IPS-18c (cell line): ENCODE measurements at regions not wholly inside any gene's neighbourhood (a gene's known extent, or its start where the extent isn't known, plus 50 kb on each side); places are given as distances from the start of the nearest gene placed in this dataset.

ENCODE experiments used
- H3K4me3 ChIP-seq: 2 replicates; pipeline ENCODE4 v1.7.0; 2013; ENCODE audit warnings: low read depth, mild to moderate bottlenecking, low read length, moderate library complexity; ENCODE audit not compliant: insufficient read depth
- H3K9me3 ChIP-seq: one replicate; pipeline ENCODE4 v1.6.1; 2013; ENCODE audit warnings: mild to moderate bottlenecking, low read length, moderate library complexity; ENCODE audit not compliant: control insufficient read depth, insufficient read depth

DNA sequence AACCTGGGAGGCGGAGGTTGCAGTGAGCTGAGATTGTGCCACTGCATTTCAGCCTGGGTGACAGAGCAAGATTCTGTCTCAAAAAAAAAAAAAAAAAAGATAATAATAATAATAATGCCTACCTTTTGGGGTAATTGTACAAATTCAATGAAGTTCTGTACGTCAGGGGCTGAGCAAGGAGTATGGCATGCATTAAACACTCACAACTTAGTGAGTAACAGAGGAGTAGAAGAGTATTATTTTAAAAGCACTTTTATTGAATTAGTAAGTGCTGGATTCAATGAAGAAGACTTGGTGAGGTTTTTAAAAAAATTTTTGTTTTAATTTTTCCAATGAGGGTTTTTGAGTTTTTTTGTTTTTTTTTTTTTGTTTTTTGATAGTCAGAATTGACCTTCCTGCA is 783.6 kb upstream of the TBX3 start:
- Histone ChIP-seq H3K9me3 (no peaks in the 10 kb centered on the region), H3K4me3 (no peak overlapping the region)

DNA sequence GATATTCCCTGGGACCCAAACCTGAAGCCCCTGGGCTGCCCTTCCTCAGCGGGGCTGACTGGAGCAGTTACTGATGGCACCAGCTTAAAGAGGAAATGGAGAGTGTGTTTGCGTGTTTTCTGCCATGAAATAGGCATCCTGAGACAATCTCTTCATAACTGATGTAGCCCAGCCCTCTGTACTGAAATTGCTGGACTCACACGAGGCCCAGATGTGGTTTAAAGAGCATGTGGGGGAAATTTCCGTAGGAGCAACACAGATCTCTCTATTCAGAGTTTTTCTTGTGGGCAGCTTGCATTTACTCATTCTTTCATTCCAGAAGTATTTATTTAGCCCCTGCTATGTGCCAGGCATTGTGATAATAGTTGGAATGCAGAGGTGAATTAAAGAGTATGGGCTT is 782.1 kb upstream of the TBX3 start:
- H3K9me3 ChIP-seq, result no peaks in the 10 kb centered on the region
- H3K4me3 ChIP-seq, result no peak overlapping the region

DNA sequence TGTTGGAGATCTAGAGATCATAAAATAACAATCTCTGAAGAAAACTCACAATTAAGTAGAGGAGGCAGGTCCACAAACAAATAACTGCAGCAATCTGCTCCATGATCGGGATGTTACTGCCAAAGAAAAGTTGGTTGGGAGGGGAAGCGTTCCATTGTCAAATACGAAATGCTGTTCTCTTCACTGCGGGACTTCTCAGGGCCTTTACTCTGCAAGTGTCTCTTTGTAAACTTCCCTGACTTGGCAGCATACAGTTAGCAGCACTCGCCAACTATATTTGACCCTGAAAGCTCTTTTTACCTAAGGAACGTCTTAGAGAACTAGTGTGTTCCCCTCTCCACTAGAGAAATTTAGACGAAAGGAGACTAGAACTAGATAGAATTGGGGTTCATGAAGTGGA is 780.7 kb upstream of the TBX3 start:
- no peaks in the 10 kb centered on the region for H3K9me3 ChIP-seq
- no peak overlapping the region for H3K4me3 ChIP-seq

DNA sequence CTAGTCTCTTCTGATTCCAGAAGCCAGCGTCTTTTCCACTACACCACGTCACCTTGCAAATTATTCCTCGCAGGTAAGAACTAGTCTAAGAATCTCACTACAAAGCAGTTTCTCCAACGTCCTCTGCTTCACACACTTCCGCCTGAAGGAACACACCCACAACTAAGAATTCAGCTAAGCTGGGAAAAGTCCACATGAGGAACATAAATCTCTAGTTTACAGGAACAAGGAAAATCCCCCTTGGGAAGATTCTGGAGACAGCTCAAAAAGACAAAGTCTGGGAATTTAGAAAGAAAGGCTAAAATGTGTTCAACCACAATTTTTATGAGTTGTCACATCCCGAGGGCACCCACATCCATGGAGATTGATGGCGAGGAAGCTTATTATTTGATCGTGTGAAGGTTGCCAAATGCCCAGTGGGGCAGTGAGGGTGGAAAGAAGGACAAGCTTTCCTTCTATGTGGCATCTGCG is 780.2 kb upstream of the TBX3 start:
- Histone ChIP-seq H3K4me3 (no peak overlapping the region), H3K9me3 (no peaks in the 10 kb centered on the region)

- H3K9me3 ChIP-seq, result no peaks in the 10 kb centered on the region
- H3K4me3 ChIP-seq, result no peak overlapping the region
These were observed 777.4 kb upstream of the TBX3 start for GRCh38 chr12:115461401-115461800.

DNA sequence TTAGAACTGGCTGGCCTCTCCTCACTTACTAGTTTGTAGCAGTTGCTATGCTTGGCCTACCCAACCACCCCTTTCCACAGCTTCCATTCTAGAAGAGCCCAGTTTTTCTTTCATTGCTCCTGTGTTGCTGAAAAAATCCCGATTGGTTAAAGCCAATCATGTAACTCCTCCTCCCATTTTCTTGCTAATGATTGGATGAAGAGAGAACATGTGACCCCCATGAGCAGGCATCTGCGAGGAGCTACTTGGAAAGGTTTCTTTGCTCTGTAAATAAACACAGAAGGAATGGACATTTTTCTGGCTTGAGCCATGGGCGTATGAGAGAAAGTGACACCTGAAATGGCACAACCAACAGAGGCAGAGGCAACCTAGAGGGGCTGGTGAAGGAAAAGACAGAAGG is 773.8 kb upstream of the TBX3 start:
- no peak overlapping the region for H3K4me3 ChIP-seq
- no peaks in the 10 kb centered on the region for H3K9me3 ChIP-seq

DNA sequence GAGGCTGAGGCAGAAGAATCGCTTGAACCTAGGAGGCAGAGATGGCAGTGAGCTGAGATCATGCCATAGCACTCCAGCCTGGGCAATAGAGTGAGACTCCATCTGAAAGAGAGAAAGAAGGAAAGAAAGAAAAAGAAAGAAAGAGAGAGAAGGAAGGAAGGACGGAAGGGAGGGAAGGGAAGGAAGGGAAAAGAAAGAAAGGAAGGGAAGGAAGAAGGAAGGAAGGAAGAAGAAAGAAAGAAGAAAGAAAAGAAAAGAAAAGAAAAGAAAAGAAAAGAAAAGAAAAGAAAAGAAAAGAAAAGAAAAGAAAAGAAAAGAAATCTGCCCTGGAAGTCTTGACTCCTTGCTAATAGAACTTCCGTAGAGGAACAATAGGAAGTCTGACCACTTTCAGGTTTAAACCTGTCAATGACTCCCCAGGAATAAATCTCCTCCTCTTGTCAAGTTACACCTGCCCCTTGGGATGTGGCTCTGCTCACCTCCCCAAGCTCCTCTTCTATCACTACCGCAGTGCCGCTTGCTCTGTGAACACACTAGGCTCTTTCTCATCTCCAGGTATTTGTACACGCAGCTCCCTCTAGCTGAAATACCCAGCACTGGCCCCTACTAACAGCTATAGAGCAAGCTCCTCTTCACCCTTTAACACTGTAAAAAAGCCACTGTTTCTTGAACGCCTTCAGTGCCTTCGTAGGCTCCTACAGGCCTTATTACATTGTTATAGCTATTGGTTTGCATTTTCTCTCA is 773.1 kb upstream of the TBX3 start:
- no peaks in the 10 kb centered on the region for H3K9me3 ChIP-seq
- H3K4me3 ChIP-seq, result no peak overlapping the region

- Histone ChIP-seq H3K4me3 (no peak overlapping the region), H3K9me3 (no peaks in the 10 kb centered on the region)
These were observed 771.3 kb upstream of the TBX3 start for GRCh38 chr12:115455268-115455681.

DNA sequence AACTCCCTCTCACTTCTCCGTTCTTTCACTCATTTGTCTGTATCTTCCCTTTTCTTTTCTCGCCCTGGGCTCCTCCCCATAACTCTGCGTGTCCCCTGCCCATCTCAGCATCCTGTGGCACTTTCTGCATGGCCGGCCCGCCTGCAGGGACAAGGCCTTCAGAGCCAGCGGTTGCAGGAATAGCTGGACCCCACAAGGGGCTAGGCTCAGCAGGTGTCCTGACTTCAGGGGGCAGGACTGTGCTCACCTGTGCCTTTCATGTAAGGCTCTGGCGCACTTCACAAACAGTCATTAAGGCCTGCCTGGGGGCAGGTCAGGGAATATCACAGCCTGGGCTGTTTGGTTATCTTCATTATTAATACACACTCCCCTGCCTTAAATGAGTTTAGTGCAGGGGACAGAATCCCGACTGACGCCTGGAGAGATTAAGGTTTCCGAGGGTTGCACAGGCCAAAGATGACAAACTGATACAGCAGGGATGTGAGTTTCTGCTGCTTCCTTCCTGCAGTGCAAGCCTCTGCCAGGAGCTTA is 768.8 kb upstream of the TBX3 start:
- peak overlapping the region; percentile 71; the same call in 1 of the 2 replicates for H3K4me3 ChIP-seq
- H3K9me3 ChIP-seq, result no peaks in the 10 kb centered on the region

- peak overlapping the region; percentile 71 for H3K4me3 ChIP-seq
- H3K9me3 ChIP-seq, result no peaks in the 10 kb centered on the region
These were observed 768.1 kb upstream of the TBX3 start for GRCh38 chr12:115451780-115452736.

- Histone ChIP-seq H3K9me3 (no peaks in the 10 kb centered on the region), H3K4me3 (peak overlapping the region; percentile 52)
These were observed 767.3 kb upstream of the TBX3 start for GRCh38 chr12:115451151-115451779.

- Histone ChIP-seq H3K9me3 (no peaks in the 10 kb centered on the region), H3K4me3 (no peak overlapping the region)
These were observed 766.7 kb upstream of the TBX3 start for GRCh38 chr12:115450710-115451109.

DNA sequence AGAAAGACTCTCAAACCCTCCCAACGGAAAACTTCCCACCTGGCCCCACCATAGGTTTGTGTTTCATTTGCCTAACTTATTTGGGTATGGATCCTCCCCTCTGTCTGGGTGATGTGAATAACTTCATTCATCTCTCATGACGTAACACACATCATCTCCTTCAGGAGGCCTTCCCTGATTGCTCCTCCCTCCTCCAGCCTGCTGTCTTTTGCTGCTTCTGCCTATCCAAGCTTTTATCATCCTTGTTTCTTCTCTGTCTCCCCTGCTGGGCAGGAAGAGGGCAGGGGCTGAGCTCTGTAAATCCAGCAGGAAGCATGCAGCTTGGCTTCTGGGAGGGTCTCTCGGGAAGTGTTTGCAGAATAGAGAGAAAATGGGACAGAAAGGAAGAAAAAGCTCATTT is 766.0 kb upstream of the TBX3 start:
- no peaks in the 10 kb centered on the region for H3K9me3 ChIP-seq
- no peak overlapping the region for H3K4me3 ChIP-seq

DNA sequence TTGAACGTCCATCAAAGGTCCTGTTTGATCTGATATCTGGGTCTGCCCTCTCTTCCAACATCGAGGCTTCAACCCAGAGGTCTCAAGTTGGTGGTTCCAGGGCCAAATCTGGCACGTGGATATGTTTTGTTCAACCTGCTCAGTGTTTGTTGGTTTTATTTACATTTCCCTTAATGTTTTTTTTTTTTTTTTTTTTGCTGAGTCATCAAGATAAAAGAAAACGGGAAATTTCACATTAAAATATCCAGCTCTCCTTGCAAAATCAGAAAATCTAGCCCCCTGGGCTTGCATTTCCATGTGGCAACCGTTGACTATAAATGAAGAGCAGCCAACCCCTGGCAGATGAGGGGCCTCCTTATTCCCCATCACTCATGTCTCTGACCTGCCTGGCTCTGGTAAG is 765.6 kb upstream of the TBX3 start:
- Histone ChIP-seq H3K4me3 (no peak overlapping the region), H3K9me3 (no peaks in the 10 kb centered on the region)

GRCh38 chr12:115444346-115444745 is 760.4 kb upstream of the TBX3 start:
- Histone ChIP-seq H3K4me3 (no peak overlapping the region), H3K9me3 (no peaks in the 10 kb centered on the region)

- Histone ChIP-seq H3K4me3 (no peak overlapping the region), H3K9me3 (no peaks in the 10 kb centered on the region)
These were observed 759.5 kb upstream of the TBX3 start for GRCh38 chr12:115443351-115443938.

GRCh38 chr12:115440438-115440837 is 756.5 kb upstream of the TBX3 start:
- Histone ChIP-seq H3K9me3 (no peaks in the 10 kb centered on the region), H3K4me3 (no peak overlapping the region)
